ENCODE measurements at regions not wholly inside any gene's neighbourhood (a gene's known extent, or its start where the extent isn't known, plus 50 kb on each side); places are given as distances from the start of the nearest gene placed in this dataset.

- Histone ChIP-seq H3K18ac (ENCODE audit: low read depth, low read length) (no peak overlapping the region), H2AK9ac (replicated peaks; ENCODE audit: low read depth, low read length, poor library complexity) (no peak overlapping the region), H2BK20ac (ENCODE audit: low read depth, low read length) (no peak overlapping the region), H2BK5ac (ENCODE audit: low read depth, low read length, poor library complexity, severe bottlenecking) (no peak overlapping the region), H2BK15ac (ENCODE audit: low read depth, low read length) (no peak overlapping the region), H4K5ac (ENCODE audit: low read depth, low read length) (no peak overlapping the region), H3K4me1 (ENCODE audit: control insufficient read depth, insufficient read depth, low read length) (no peaks in the 10 kb centered on the region), H2AK5ac (ENCODE audit: low read depth, low read length) (no peak overlapping the region), H2AFZ (replicated peaks; ENCODE audit: low read length, poor library complexity) (no peak overlapping the region), H3K4me2 (ENCODE audit: low read depth, low read length) (no peak overlapping the region), H3K23ac (ENCODE audit: low read depth, low read length) (no peak overlapping the region), H3K4me3 (ENCODE audit: insufficient read depth, low read depth, low read length) (no peak overlapping the region), H3K14ac (replicated peaks; ENCODE audit: low read depth, low read length) (no peak overlapping the region), H3K36me3 (ENCODE audit: control insufficient read depth, insufficient read depth, low read length) (no peaks in the 10 kb centered on the region), H4K91ac (ENCODE audit: insufficient read depth, low read depth, low read length) (no peak overlapping the region), H3K56ac (ENCODE audit: extremely low read depth, insufficient read depth, low read length) (no peak overlapping the region), H3K27ac (ENCODE audit: insufficient read depth, low read length) (no peak overlapping the region), H3K4ac (ENCODE audit: low read depth, low read length) (no peak overlapping the region), H3K27me3 (ENCODE audit: control insufficient read depth, insufficient read depth, low read length) (no peaks in the 10 kb centered on the region), H4K8ac (ENCODE audit: low read depth in 2 of 2, low read length in 2 of 2) (no peak overlapping the region), H4K20me1 (ENCODE audit: insufficient read depth, low read length) (no peaks in the 10 kb centered on the region), H3K9me1 (ENCODE audit: insufficient read depth, low read length) (no peaks in the 10 kb centered on the region), H3K9me3 (ENCODE audit: control insufficient read depth, insufficient read depth, low read length) (no peaks in the 10 kb centered on the region), H3K9ac (ENCODE audit: low read depth, low read length) (no peak overlapping the region), H2BK120ac (ENCODE audit: low read depth, low read length) (no peak overlapping the region), H3K79me1 (ENCODE audit: low read depth in 1 of 2, low read length in 2 of 2) (no peaks in the 10 kb centered on the region)
- no TSS peak for BruUV-seq (replicated peaks)
- DNase-seq (no peak), ATAC-seq (ENCODE audit: low read depth) (no peak)
- in situ Hi-C loops (cut with MboI; ENCODE audit: low sequenced_read_pairs), result no loop called here
- whole genome bisulfite sequencing, 2 experiments (ENCODE audit: extremely low coverage in 2 of 2, insufficient read length in 1 of 2), result no CpG with 5 or more reads among the region's 1 CpG
- POLR2A ChIA-PET (ENCODE audit: unreplicated experiment), result no interaction called here
- intact Hi-C loops (cut with micrococcal nuclease), result no loop called here
- CTCF ChIA-PET, result no interaction called here
- dilution Hi-C loops (cut with HindIII; ENCODE audit: low sequenced_read_pairs, unreplicated experiment), result no loop called here
- TF ChIP-seq CEBPB (IDR thresholded peaks at IDR 0.05; ENCODE audit: low read depth, low read length), result no peak
- no peak for TF ChIP-seq RCOR1 (IDR thresholded peaks at IDR 0.05; ENCODE audit: insufficient replicate concordance, low read length)
- TF ChIP-seq CHD1 (IDR thresholded peaks at IDR 0.05; ENCODE audit: low read depth, low read length), result no peak
- TF ChIP-seq MXI1 (IDR thresholded peaks at IDR 0.05; ENCODE audit: borderline replicate concordance, low read depth, low read length), result no peak
- TF ChIP-seq RFX5 (IDR thresholded peaks at IDR 0.05; ENCODE audit: low read depth, low read length), result no peak
- no peak for TF ChIP-seq POLR2A (IDR thresholded peaks at IDR 0.05; ENCODE audit: low read depth, low read length)
- no peak for TF ChIP-seq MAFK (IDR thresholded peaks at IDR 0.05; ENCODE audit: low read depth, low read length)
- TF ChIP-seq SMC3 (IDR thresholded peaks at IDR 0.05; ENCODE audit: low read depth, low read length), result no peak
These were observed 197.8 kb downstream of the FSCB start for GRCh38 chr14:44309331-44309730.
